GM21390 (cell line): ENCODE measurements at regions not wholly inside any gene's neighbourhood (a gene's known extent, or its start where the extent isn't known, plus 50 kb on each side); places are given as distances from the start of the nearest gene placed in this dataset.
"Not testable (repeated sequence)": the region's sequence is repeated elsewhere in the genome, so short reads cannot be mapped to it uniquely, and the experiment has no call there.

Source experiments
- ATAC-seq: cut with Tn5 transposase; IDR thresholded peaks from one replicate; pipeline ENCODE4 v1.9.1; 2021; ENCODE audit not compliant: unreplicated experiment

DNA sequence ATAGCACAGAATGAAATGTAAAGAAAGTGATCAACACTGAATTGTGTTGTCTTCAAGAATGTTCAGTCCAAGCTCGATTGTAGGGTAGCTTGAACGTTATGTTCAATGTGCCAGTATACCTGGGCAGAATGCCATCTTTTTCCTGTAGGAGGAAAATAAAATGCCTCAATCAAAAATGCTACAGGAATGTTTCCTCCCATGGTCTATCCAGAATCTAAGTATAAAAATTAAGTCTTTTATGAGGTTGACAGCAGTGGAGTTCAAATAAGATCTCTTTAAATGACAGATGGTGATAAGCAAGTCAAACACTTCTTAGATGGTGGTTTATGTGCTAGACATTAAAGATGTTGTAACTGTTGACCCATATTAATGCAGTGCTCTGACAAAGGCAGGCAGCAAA lies 488.6 kb downstream of the CSNK1G3 start:
- no peak for ATAC-seq

DNA sequence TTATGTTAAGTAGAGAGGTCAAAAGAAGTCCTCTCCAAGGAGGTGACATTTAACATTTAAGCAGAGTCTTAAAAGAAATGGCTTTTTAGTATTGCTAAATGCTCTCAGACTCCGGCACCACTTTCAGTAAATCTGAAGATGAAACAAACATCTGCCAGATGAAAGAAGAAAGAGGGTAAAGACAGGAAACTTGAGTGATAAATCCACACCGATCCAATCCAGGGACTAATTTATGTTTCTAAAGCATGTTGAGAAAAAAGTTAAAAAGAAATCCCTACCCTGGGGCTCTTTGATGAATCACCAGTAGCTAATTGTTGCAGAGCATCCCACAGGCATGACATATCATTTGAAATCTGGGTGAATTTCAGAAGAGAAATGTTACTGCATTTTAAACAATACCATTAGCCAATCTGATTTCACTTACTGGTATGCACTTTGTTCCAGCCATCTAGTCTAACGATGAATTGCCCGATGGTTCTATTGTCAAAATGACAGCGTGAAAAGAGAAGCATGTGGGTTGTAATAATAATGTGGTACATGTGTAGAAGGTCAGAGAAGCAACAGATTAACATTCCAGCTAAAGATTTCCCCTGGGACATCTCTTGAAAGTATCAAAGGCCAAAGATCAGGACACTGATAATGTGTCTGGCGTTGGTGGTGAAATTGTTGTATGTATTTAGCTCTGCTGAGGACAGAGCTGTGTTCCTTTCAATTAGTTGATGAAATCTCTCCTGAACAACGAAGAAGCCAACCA lies 485.7 kb downstream of the CSNK1G3 start:
- no peak for ATAC-seq

DNA sequence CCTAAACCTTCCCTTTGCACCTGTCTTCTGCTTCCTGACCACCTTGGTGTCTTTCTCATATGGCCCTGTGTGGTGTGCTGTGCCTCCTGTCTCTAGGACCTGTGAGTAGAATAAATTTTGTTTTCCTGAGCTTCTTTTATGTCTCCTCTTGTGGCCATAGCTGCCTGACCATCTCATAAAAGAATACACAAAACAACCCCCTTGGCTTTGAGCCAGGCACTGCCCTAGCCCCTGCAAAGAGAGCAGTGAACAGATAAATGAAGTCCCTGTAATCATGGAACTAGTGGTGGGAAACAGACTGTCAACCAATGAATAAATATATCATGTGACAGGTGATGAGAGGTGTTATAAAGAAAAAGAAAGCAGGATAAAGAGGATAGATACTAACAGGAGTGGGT lies 485.1 kb downstream of the CSNK1G3 start:
- ATAC-seq, result no peak

DNA sequence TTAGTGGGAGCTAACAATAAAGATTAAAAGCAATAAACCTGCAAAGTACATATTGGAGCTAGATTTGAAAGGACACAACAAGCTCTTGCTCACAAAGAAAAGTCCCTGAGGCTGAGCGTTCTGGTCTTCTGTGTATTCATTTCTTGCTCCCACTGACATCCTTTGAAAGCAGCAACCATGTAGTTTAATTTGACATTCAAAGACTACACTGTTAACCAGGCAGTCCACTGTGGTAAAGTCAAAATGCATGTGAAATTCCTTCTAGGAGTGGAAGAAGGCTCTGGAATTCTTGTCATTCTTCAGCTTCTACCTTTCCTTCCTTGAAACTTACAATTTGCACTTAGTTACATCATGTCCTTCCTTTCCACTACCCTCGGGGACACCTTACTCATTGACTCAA lies 480.7 kb downstream of the CSNK1G3 start:
- no peak for ATAC-seq

DNA sequence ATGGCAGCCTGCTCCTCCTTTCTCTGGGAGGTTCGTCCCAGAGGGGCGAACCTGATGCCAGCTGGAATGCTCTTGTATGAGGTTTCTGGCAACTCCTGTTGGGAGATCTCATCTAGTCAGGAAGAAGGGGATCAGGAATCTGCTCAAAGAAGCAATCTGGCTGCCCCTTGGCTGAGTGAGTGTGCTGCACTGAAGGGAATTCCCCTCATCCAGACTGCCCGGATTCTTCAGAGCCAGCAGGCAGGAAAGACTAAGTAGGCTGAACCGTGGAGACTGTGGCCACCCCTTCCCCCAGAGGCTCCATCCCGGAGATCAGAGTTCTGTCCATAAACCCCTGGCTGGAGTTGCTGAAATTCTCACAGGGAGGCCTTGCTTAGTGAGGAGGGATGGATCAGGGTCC lies 476.0 kb downstream of the CSNK1G3 start:
- ATAC-seq, result no peak

DNA sequence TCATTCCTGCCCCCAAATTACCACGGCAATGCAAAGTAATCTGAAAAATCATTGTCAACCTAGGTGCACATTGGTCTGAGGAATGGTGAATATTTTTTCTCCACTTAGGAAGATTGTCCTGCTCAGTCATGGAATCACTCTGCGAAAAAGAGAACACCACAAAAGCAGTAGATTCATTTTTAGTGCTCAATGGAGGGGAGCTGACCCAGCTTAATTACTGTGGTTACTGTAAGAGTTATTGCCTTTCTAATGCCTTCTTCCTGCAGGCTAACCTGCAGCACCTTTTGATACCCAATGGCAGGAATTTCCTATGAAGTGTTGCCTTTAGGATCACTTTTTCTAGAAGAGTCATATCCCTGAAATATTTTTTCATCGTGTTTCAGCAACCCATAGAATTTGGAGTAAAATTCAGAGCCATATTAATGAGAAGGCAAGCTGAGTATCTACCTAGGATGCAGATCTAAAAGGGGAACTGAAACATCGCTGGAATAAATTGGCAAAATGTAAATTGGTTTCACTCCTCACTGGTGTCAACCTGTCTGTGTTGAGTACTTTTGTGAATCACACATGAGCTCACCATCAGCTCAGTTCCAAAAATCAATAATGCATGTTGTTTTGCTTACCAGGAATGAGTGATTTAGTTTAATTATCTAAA lies 464.5 kb downstream of the CSNK1G3 start:
- ATAC-seq, result peak; percentile 86

DNA sequence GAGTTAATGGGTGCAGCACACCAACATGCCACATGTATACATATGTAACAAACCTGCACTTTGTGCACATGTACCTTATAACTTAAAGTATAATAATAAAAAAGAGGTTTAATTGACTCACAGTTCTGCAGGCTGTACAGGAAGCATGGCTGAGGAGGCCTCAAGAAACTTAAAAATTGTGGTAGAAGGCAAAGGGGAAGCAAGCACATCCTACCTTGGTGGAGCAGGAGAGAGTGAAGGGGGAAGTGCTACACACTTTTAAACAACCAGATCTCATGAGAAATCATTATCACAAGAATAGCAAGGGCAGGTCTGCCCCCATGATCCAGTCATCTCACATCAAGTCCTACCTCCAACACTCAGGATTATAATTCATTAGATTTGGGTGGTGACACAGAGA lies 463.5 kb downstream of the CSNK1G3 start:
- not testable (repeated sequence) for ATAC-seq

DNA sequence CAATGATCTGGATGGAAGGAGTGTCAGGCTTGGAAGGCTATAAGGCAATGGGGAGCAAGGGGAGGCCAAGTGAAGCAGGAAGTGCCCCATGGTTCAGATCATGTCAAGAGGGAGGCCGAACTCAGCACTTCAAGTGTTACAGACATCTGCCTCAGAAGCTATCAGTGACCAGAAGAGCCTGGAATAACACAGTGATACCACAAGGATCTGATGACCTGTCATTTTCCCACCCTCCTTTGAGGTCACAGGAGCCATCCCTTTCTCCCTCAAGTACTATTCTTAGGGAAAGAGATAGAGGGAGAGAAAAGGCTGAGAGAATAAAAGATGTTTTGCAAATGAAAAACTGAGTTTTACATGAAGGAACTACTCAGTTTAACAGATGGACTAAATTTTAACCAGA lies 454.8 kb downstream of the CSNK1G3 start:
- no peak for ATAC-seq

DNA sequence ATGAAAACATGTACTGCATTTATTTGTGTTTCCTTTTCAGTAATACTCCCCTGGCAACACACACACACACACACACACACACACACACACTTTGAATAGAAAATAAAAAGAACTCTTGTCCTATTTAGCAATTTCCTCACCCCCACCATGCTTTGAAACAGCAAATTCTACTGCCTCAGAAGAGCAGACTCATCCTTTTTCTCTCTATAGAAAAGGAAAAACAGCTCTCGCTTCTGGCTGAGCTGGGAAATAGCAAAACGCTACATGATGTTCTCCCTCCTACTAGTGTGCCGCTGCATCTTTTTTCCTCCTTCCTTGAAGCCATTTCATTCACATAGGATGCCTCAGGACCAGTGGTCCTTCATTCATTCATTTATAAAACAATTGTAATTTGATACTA lies 453.6 kb downstream of the CSNK1G3 start:
- ATAC-seq, result no peak

DNA sequence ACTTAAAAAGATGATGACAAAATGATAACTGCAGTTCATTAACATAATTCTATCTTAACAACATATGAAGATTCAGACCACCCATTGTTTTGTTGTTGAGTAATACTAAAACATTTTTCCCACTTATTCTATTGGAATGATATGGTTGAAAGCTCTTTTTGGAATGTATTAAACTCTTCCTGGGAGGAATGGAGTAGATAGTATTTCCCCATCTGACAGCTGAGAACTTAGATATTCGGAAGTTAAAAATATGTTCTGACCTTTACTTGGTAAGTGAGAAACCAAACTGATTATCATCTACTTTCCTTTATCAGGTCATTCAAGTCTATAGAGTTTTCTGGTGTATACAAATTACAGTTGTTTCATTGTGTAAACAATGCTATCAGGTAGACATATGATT lies 452.9 kb downstream of the CSNK1G3 start:
- no peak for ATAC-seq

DNA sequence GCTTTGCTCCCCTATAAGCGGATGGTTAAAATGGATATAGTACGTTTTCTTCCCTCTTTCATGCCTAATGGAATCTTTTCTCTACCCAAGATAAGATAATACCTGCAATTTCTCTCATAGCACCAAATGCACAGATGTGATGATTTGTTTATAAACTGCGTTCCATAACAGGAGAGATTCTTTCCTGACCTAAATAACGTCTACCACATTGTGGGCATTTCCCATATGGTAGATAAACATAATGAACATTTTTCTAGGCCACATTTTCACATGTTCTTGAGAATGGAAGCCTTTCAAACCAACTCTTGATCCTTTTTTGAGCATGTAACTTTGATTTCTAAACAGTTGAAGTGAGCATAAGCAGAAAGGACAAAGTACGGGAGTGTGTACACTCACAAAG lies 448.5 kb downstream of the CSNK1G3 start:
- no peak for ATAC-seq

DNA sequence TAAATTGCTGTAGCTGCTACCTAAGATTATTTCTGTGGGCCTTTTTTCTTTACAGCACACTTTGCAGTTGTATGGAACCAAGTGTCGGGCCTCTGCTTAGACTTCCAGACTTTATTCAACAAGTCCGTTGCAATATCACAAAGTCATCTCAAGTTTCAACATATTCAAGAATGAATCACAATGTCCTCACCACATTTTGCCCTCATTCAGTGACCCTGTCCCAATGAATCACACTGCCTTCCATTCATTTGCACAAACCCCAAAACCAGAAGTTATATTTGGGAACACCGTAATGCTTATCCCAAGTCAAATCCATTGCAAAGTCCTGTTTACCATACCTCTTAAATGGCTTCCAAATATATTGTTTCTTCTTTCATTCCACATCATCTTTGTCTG lies 439.6 kb downstream of the CSNK1G3 start:
- no peak for ATAC-seq

DNA sequence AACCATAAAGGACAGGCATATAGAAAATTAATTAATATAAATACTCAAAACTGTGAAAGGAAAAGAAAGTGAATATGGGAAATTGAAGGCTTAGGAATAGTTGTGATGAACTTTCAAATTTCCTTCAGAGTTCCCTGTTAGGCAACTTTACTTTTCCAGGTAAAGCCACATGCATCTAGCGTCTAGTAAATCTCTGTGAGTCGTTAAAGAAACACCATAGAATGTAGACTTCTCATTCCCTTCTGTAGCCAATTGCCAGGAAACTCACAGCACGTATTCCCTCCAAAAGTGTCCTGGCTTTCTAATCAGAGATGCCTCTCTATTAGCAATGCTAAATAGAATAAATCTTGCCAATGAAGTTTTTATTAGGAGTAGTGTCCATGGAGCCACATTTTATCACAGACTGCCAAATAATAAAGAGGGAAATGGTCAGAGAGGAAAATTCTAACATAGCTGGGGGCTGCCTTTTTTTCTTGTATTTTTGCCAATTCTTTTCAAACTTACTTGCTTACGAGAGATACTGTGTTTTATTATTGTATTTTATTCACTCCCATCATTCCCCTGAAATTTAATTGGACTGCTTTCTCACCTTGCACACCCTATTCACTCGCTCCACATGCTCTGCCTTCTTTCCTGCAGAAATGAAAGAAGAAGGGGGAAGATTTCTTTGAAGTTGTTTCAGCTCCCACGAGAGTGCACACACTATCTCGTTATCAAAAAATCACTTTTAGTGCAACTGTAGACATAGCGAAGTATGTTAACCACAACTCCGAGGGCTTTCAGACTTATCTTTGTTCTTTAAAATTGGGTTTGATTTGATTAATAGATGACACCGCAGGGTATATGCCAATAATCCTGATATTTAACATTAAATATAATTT lies 439.0 kb downstream of the CSNK1G3 start:
- no peak for ATAC-seq

DNA sequence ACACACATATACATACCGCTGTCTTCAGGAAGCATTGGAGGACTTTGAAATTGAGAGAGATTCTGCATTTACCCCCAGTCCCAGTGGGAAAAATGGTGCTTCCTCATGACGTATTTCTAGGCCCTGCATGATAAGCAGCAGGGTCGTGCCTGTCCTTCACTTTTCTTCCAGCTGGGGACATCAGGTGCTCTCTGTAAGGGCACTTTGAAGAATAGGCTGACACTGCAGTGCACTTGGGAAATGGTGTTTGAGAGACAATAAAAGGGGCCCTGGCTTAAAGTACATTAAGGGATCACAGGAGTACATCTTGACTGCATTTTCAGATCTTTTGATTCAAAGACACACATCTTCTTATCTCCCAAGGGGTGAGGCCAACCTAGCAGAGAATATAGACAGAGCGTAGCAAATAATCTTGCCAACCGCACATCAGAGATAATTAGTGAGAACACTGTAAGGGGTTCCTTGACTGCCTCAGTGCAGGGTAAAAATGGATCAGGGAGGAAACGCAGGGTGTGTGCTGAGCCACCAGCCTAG lies 437.9 kb downstream of the CSNK1G3 start:
- ATAC-seq, result no peak

DNA sequence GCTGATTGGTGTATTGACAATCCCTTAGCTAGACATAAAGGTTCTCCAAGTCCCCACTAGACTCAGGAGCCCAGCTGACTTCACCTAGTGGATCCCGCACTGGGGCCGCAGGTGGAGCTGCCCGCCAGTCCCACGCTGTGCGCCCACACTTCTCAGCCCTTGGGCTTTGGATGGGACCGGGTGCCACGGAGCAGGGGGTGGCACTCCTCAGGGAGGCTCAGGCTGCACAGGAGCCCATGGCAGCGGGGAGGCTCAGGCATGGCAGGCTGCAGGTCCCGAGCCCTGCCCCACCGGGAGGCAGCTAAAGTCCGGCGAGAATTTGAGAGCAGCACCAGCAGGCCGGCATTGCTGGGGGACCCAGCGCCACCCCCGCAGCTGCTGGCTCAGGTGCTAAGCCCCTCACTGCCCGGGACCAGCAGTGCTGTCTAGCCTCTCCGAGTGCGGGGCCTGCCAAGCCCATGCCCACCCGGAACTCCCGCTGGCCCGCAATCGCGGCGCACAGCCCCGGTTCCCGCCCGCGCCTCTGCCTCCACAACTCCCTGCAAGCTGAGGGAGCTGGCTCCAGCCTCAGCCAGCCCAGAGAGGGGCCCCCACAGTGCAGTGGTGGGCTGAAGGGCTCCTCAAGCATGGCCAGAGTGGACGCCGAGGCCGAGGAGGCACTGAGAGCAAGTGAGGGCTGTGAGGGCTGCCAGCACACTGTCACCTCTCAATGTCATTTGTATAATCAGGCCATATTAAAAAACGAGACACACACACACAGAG lies 437.2 kb downstream of the CSNK1G3 start:
- no peak for ATAC-seq

DNA sequence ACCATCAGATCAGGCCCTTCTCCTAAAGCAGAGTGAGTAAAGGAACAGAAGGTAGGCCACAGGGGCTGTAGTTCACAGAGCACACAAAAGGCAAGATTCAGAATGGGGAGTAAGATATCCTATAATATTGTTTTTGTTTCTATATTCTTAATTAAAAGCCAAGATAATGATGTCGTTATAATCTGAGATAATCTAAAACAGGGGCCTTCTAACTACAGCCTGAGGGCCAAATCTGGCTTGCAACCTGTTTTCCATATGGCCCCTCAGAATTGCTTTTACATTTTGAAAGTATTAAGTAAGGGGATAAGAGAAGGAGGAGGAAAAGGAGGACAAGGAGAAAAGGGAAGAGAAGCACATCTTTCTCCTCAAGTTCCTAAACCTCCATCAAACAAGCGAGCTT lies 435.8 kb downstream of the CSNK1G3 start:
- ATAC-seq, result no peak

DNA sequence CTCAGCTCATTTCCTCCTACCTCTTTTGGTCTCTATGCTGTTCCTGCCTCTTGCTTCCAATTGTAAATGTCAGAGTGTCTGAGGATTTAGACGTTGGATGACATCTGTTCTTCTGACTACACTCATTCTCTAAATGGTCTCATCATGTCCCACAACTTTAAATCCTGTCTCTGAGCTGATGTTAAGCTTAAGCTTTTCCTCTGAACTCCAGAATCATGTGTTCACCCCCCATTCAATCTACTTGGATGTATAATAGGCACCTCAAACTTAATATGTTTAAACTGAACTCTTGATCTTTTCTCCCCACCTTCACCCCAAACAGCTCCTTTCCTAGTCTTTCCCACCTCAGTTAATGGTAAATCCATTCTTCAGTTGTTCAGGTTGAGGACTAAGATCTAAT lies 433.6 kb downstream of the CSNK1G3 start:
- no peak for ATAC-seq

DNA sequence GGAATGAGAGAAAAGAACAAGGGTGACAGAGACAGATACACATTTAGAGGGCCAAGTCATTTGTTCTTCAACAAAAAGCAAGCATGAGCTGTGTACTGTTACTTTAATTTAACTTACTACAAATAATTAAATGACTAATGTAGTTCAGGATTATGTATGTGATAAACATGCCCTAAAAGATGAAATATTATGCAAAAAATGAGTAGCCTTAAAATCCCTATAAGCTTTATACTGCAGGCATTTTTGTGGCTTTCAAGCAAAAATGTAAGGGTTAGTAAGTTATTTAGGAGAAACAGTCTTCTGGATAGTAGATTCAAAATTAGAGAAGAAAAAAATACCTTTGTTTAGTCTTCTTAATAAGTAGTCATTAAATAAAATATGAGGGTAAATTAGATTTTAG lies 431.2 kb downstream of the CSNK1G3 start:
- no peak for ATAC-seq

DNA sequence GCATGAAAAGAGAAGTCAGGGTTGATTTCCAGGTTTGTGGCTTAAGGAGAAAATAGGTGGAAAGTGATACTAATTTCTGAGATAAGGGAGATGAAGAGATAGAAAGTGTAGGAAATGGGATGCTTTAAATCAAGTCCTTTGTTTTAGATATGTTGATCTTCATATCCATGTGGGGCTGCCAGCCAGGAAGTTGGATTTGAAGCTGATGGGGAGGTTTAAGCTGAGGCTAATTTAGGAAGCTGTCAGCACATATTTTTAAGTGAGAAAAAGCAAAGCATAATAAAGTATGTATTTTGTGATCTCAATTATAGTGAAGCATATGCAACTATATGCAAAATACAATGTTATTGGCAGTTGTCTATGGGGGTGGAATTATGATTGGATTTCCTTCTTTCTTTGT lies 428.4 kb downstream of the CSNK1G3 start:
- ATAC-seq, result no peak

DNA sequence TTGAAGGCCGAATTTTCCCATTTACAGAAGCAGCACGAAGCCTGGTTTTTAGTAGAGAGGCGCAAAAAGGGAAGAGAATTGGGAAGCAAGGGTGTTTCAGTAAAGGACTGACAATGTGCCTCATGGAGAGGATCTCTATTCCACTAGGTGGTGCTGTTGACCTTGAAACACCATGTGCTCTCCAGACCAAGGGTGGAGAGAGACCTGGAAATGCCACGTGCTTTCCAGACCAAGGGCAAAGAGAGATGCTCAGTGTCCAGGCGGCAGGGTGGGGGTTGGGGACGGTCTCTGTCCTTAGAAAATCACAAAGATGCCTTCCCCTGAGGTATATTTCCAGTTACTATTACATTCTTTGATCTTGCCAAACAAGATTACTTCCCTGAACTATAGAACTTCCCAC lies 425.3 kb downstream of the CSNK1G3 start:
- ATAC-seq, result no peak

DNA sequence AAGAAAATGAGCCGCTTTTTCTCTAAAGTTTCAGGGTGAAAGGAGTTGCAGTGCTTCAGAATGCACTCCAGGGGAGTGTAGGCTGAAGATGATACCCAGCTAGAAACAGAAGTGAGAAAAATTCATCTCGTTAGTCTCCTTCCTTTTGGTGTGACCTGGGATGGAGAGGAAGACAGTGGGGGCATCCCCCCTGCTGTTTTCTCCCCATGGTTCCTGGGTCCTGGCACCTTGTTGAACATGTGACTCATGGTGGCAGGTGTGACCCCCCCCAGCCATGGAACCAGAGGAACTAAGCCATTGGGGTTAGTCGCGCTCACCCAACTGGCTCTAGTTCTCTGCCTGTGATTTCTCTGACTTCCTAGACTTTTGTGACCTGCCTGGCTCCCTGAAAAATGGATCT lies 424.6 kb downstream of the CSNK1G3 start:
- no peak for ATAC-seq
